HCT116 (cell line): ENCODE measurements at regions not wholly inside any gene's neighbourhood (a gene's known extent, or its start where the extent isn't known, plus 50 kb on each side); places are given as distances from the start of the nearest gene placed in this dataset.

Experiments used
- ATAC-seq: fragments of 200-7000 bp; cut with Tn5 transposase; 2 replicates; pipeline ENCODE4 v1.9.1; 2020; ENCODE audit warnings: mild to moderate bottlenecking, moderate library complexity
- BruUV-seq: library from RNA; stranded (reverse); fragments of 400-500 nt; replicated peaks from 2 replicates; lab custom pipeline; 2021; lab: Mats Ljungman, UMichigan
- CTCF ChIA-PET: fragments of 300-600 bp; sonication (Branson Sonifier 250); formaldehyde crosslinking; loops from one replicate; lab custom pipeline; 2021; ENCODE audit warnings: antibody characterized with exemption; lab: Charles Lee
- POLR2A ChIA-PET: fragments of 300-600, 350-600 bp; sonication (Branson Sonifier 250); formaldehyde crosslinking; loops from one replicate; lab custom pipeline; 2021; ENCODE audit warnings: antibody characterized with exemption; lab: Charles Lee
- RAD21 ChIA-PET, 2 experiments: fragments of 300-600 bp; sonication (Branson Sonifier 250); formaldehyde crosslinking; loops; one replicate each; lab custom pipeline; 2023; ENCODE audit warnings: low total read pairs in 2 of 2; ENCODE audit not compliant: uncharacterized antibody in 2 of 2, unreplicated experiment in 2 of 2, low non-redundant PET in 1 of 2; lab: Charles Lee
- DNase-seq: peaks from one replicate; pipeline ENCODE4 v3.0.0-alpha.2; 2010; ENCODE audit warnings: low read depth, low spot score
- H2AFZ ChIP-seq: fragments of 200-600 bp; shearing (Covaris generic), sonication (generic); 2 replicates; pipeline ENCODE4 v1.6.1; 2017; ENCODE audit warnings: low read depth, mixed run types, mixed read lengths, antibody characterized with exemption, low read length; ENCODE audit not compliant: poor library complexity, severe bottlenecking
- H3K27ac ChIP-seq: 2 replicates; pipeline ENCODE4 v1.5.1; 2012; ENCODE audit warnings: low read depth, low read length
- H3K27me3 ChIP-seq: fragments of 200-600 bp; sonication (generic); 2 replicates; pipeline ENCODE4 v1.6.1; 2016; ENCODE audit warnings: mixed run types, low read length, mixed read lengths; ENCODE audit not compliant: insufficient read depth
- H3K36me3 ChIP-seq, 2 experiments: fragments of 200-500 bp in 1 of 2; fragments of 200-600 bp in 1 of 2; sonication (Bioruptor generic) in 1 of 2; sonication (generic) in 1 of 2; 2 replicates each; pipeline versions ENCODE4 v1.5.1 to v1.6.1; 2014 to 2016; ENCODE audit warnings: low read length in 2 of 2, inconsistent platforms in 1 of 2, mixed read lengths in 1 of 2, mixed run types in 1 of 2; ENCODE audit not compliant: insufficient read depth in 2 of 2, control insufficient read depth in 1 of 2
- H3K4me1 ChIP-seq, 2 experiments: fragments of 200-600 bp in 1 of 2; sonication (generic) in 1 of 2; 2 replicates each; pipeline versions ENCODE4 v1.5.1 to v1.6.1; 2012 to 2017; ENCODE audit warnings: low read length in 2 of 2, inconsistent platforms in 1 of 2, mild to moderate bottlenecking in 1 of 2, mixed read lengths in 1 of 2, mixed run types in 1 of 2, moderate library complexity in 1 of 2; ENCODE audit not compliant: insufficient read depth in 2 of 2, control insufficient read depth in 1 of 2
- H3K4me2 ChIP-seq: fragments of 200-600 bp; sonication (generic); 2 replicates; pipeline ENCODE4 v1.6.1; 2017; ENCODE audit warnings: mixed run types, low read length, mixed read lengths
- H3K4me3 ChIP-seq, 2 experiments: fragments of 200-600 bp in 1 of 2; sonication (generic) in 1 of 2; replicated peaks in 1 of 2; 2 replicates each; pipeline ENCODE4 v1.5.1; 2011 to 2016; ENCODE audit warnings: low read length in 2 of 2, control low read depth in 1 of 2, low read depth in 1 of 2, mild to moderate bottlenecking in 1 of 2, mixed read lengths in 1 of 2, mixed run types in 1 of 2
- H3K79me2 ChIP-seq: fragments of 200-600 bp; sonication (generic); 2 replicates; pipeline ENCODE4 v1.6.1; 2017; ENCODE audit warnings: mild to moderate bottlenecking, mixed run types, low read length, moderate library complexity, mixed read lengths; ENCODE audit not compliant: insufficient read depth
- H3K9ac ChIP-seq: fragments of 200-600 bp; sonication (generic); 2 replicates; pipeline ENCODE4 v1.6.1; 2016; ENCODE audit warnings: low read length, mixed read lengths
- H3K9me2 ChIP-seq: fragments of 200-600 bp; sonication (generic), shearing (Covaris generic); 2 replicates; pipeline ENCODE4 v1.6.1; 2017; ENCODE audit warnings: mixed run types, mild to moderate bottlenecking, moderate library complexity; ENCODE audit not compliant: insufficient read depth
- H3K9me3 ChIP-seq, 2 experiments: fragments of 200-500 bp in 1 of 2; fragments of 200-600 bp in 1 of 2; sonication (Bioruptor generic) in 1 of 2; sonication (generic) in 1 of 2; 2 replicates each; pipeline ENCODE4 v1.6.1; 2014 to 2017; ENCODE audit warnings: low read length in 2 of 2, mixed read lengths in 2 of 2, inconsistent platforms in 1 of 2, low read depth in 1 of 2, mild to moderate bottlenecking in 1 of 2, mixed run types in 1 of 2, moderate library complexity in 1 of 2; ENCODE audit not compliant: control insufficient read depth in 1 of 2, insufficient read depth in 1 of 2
- H4K20me1 ChIP-seq: fragments of 200-600 bp; sonication (generic), shearing (Covaris generic); 2 replicates; pipeline ENCODE4 v1.6.1; 2017; ENCODE audit warnings: mixed run types, mild to moderate bottlenecking, moderate library complexity; ENCODE audit not compliant: insufficient read depth
- CBX3 ChIP-seq: IDR thresholded peaks from 2 replicates; pipeline ENCODE4 v1.6.1; 2012; ENCODE audit warnings: low read depth
- EGR1 ChIP-seq: IDR thresholded peaks from 2 replicates; pipeline ENCODE4 v1.6.1; 2012; ENCODE audit warnings: low read depth
- ELF1 ChIP-seq: IDR thresholded peaks from 2 replicates; pipeline ENCODE4 v1.6.1; 2012; ENCODE audit warnings: low read depth, borderline replicate concordance
- EZH2 ChIP-seq: fragments of 200-600 bp; sonication (generic); IDR thresholded peaks from 2 replicates; pipeline ENCODE4 v1.6.1; 2017; ENCODE audit warnings: antibody characterized with exemption, mixed run types
- FOSL1 ChIP-seq: IDR thresholded peaks from 2 replicates; pipeline ENCODE4 v1.6.1; 2012; ENCODE audit warnings: low read depth
- JUND ChIP-seq: IDR thresholded peaks from 2 replicates; pipeline ENCODE4 v1.6.1; 2012
- POLR2A ChIP-seq: IDR thresholded peaks from 2 replicates; pipeline ENCODE4 v1.7.0; 2011; ENCODE audit warnings: borderline replicate concordance; ENCODE audit not compliant: insufficient read depth, insufficient read length; ENCODE audit errors: extremely low read depth
- POLR2AphosphoS5 ChIP-seq: IDR thresholded peaks from 2 replicates; pipeline ENCODE4 v1.6.1; 2011; ENCODE audit warnings: mild to moderate bottlenecking, low read depth, low read length, moderate library complexity
- RAD21 ChIP-seq: IDR thresholded peaks from 2 replicates; pipeline ENCODE4 v1.6.1; 2012; ENCODE audit warnings: low read depth, mild to moderate bottlenecking
- SIN3A ChIP-seq: IDR thresholded peaks from 2 replicates; pipeline ENCODE4 v1.6.1; 2012; ENCODE audit warnings: low read depth
- SP1 ChIP-seq: IDR thresholded peaks from 2 replicates; pipeline ENCODE4 v1.6.1; 2012; ENCODE audit warnings: low read depth
- SRF ChIP-seq: IDR thresholded peaks from 2 replicates; pipeline ENCODE4 v1.6.1; 2012; ENCODE audit warnings: low read depth
- YY1 ChIP-seq: IDR thresholded peaks from 2 replicates; pipeline ENCODE4 v1.6.1; 2011; ENCODE audit warnings: low read length, low read depth, moderate library complexity, mild to moderate bottlenecking; ENCODE audit not compliant: insufficient replicate concordance; ENCODE audit errors: extremely low read depth
- ZFX ChIP-seq: fragments of 450-650 bp; IDR thresholded peaks from 2 replicates; pipeline ENCODE4 v1.6.1; 2017
- ZNF274 ChIP-seq: fragments of 200-500 bp; sonication (Bioruptor generic); IDR thresholded peaks from 2 replicates; pipeline ENCODE4 v1.6.1; 2014; ENCODE audit warnings: mild to moderate bottlenecking, low read depth, low read length, inconsistent platforms
- intact Hi-C: fragments of 100-400 bp; cut with micrococcal nuclease; formaldehyde crosslinking; loops from 2 replicates; pipeline ENCODE4 v1.10.0; 2022
- TF ChIP-seq, protein P1 (sequence below): IDR thresholded peaks from 2 replicates; pipeline ENCODE4 v1.6.1; 2012; ENCODE audit warnings: low read depth
- TF ChIP-seq, protein P2 (sequence below), 3 experiments: fragments of 200-600 bp in 1 of 3; sonication (generic) in 1 of 3; IDR thresholded peaks in 2 of 3; conservative IDR thresholded peaks in 1 of 3; 2 replicates each; pipeline ENCODE4 v1.5.1; 2012 to 2017; ENCODE audit warnings: low read depth in 2 of 3, low read length in 2 of 3, antibody characterized with exemption in 1 of 3, borderline replicate concordance in 1 of 3, control low read depth in 1 of 3, mild to moderate bottlenecking in 1 of 3, mixed read lengths in 1 of 3, mixed run types in 1 of 3, moderate library complexity in 1 of 3; ENCODE audit not compliant: insufficient read depth in 1 of 3
- TF ChIP-seq, protein P3 (sequence below): IDR thresholded peaks from 2 replicates; pipeline ENCODE4 v1.6.1; 2012
- TF ChIP-seq, protein P4 (sequence below): IDR thresholded peaks from 2 replicates; pipeline ENCODE4 v1.6.1; 2011; ENCODE audit warnings: mild to moderate bottlenecking, low read length, moderate library complexity; ENCODE audit not compliant: insufficient replicate concordance; ENCODE audit errors: extremely low read depth

DNA sequence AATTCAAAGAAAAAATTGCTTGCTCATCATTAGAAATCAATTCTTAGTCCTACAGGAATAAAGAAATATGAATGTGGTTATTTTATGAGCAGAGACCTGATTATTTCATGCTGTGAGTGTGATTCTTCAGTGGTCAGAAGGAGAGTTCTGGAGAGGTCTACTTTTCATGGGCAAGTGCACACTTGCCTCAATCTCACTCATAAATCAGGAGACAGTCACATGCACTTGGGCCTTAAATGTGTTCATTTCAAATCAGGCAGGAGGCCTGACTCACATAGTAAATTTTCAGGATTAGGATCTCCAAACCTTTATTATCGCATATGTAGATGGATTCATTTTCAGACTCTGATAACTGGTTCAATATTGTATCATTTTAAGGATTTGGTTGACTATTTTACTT, 323.2 kb upstream of the CCNH start:
- Histone ChIP-seq H3K27me3 (no peaks in the 10 kb centered on the region), H3K4me2 (no peak overlapping the region), H3K9me2 (no peaks in the 10 kb centered on the region), H3K79me2 (no peaks in the 10 kb centered on the region), H3K4me1 (no peaks in the 10 kb centered on the region), H4K20me1 (no peaks in the 10 kb centered on the region), H3K36me3 (no peaks in the 10 kb centered on the region), H3K4me3 (no peak overlapping the region), H3K9ac (no peak overlapping the region), H3K9me3 (no peaks in the 10 kb centered on the region), H3K27ac (no peak overlapping the region), H2AFZ (no peak overlapping the region)
- ATAC-seq = no peak
- TF ChIP-seq, protein P1, sequence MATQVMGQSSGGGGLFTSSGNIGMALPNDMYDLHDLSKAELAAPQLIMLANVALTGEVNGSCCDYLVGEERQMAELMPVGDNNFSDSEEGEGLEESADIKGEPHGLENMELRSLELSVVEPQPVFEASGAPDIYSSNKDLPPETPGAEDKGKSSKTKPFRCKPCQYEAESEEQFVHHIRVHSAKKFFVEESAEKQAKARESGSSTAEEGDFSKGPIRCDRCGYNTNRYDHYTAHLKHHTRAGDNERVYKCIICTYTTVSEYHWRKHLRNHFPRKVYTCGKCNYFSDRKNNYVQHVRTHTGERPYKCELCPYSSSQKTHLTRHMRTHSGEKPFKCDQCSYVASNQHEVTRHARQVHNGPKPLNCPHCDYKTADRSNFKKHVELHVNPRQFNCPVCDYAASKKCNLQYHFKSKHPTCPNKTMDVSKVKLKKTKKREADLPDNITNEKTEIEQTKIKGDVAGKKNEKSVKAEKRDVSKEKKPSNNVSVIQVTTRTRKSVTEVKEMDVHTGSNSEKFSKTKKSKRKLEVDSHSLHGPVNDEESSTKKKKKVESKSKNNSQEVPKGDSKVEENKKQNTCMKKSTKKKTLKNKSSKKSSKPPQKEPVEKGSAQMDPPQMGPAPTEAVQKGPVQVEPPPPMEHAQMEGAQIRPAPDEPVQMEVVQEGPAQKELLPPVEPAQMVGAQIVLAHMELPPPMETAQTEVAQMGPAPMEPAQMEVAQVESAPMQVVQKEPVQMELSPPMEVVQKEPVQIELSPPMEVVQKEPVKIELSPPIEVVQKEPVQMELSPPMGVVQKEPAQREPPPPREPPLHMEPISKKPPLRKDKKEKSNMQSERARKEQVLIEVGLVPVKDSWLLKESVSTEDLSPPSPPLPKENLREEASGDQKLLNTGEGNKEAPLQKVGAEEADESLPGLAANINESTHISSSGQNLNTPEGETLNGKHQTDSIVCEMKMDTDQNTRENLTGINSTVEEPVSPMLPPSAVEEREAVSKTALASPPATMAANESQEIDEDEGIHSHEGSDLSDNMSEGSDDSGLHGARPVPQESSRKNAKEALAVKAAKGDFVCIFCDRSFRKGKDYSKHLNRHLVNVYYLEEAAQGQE = no peak
- TF ChIP-seq EGR1 (no peak), SIN3A (no peak), JUND (no peak), SP1 (no peak), RAD21 (no peak), ZNF274 (no peak), CBX3 (no peak), POLR2A (no peak), POLR2AphosphoS5 (no peak), EZH2 (no peak), YY1 (no peak), SRF (no peak), FOSL1 (no peak), ZFX (no peak), ELF1 (no peak)
- TF ChIP-seq, protein P2, sequence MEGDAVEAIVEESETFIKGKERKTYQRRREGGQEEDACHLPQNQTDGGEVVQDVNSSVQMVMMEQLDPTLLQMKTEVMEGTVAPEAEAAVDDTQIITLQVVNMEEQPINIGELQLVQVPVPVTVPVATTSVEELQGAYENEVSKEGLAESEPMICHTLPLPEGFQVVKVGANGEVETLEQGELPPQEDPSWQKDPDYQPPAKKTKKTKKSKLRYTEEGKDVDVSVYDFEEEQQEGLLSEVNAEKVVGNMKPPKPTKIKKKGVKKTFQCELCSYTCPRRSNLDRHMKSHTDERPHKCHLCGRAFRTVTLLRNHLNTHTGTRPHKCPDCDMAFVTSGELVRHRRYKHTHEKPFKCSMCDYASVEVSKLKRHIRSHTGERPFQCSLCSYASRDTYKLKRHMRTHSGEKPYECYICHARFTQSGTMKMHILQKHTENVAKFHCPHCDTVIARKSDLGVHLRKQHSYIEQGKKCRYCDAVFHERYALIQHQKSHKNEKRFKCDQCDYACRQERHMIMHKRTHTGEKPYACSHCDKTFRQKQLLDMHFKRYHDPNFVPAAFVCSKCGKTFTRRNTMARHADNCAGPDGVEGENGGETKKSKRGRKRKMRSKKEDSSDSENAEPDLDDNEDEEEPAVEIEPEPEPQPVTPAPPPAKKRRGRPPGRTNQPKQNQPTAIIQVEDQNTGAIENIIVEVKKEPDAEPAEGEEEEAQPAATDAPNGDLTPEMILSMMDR (IDR thresholded peaks at IDR 0.05 in 2 of 3, conservative IDR thresholded peaks at IDR 0.05 in 1 of 3; ENCODE audit: borderline replicate concordance in 1 of 3, insufficient read depth in 1 of 3, low read depth in 2 of 3, low read length in 2 of 3) = no peak
- TF ChIP-seq, protein P3, sequence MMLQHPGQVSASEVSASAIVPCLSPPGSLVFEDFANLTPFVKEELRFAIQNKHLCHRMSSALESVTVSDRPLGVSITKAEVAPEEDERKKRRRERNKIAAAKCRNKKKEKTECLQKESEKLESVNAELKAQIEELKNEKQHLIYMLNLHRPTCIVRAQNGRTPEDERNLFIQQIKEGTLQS = no peak
- TF ChIP-seq, protein P4, sequence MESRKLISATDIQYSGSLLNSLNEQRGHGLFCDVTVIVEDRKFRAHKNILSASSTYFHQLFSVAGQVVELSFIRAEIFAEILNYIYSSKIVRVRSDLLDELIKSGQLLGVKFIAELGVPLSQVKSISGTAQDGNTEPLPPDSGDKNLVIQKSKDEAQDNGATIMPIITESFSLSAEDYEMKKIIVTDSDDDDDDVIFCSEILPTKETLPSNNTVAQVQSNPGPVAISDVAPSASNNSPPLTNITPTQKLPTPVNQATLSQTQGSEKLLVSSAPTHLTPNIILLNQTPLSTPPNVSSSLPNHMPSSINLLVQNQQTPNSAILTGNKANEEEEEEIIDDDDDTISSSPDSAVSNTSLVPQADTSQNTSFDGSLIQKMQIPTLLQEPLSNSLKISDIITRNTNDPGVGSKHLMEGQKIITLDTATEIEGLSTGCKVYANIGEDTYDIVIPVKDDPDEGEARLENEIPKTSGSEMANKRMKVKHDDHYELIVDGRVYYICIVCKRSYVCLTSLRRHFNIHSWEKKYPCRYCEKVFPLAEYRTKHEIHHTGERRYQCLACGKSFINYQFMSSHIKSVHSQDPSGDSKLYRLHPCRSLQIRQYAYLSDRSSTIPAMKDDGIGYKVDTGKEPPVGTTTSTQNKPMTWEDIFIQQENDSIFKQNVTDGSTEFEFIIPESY = no peak
- RAD21 ChIA-PET = no interaction called here
- no peak for DNase-seq
- CTCF ChIA-PET = no interaction called here
- no TSS peak for BruUV-seq
- POLR2A ChIA-PET = no interaction called here
- intact Hi-C loops = no loop called here
